ENCODE measurements at regions not wholly inside any gene's neighbourhood (a gene's known extent, or its start where the extent isn't known, plus 50 kb on each side); places are given as distances from the start of the nearest gene placed in this dataset.

DNA sequence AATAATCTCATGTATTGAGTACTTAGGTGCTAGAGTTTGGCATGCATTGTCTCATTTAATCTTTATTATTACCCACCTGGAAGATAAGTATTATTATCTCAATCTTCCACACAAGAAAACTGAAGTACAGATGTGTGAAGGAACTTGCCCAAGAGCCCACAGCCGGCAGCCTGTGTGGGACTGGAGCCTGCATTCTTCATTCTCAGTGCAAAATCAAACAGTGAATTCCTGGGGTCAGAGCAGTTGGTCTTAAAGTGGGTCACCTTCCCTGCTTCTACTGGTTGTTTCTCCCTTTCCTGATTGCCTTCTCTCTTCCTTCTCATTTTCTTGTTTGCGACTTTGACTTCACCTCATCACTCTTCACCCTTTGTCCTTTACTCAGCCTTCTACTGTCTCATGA, 144.7 kb upstream of the LYZL1 start:
- Mint-ChIP-seq H3K4me3 (no peak overlapping the region), H3K4me1 (no peaks in the 10 kb centered on the region), H3K27me3 (ENCODE audit: low read depth) (peaks cover 19% of the 10 kb centered on the region), H3K27ac (no peak overlapping the region), H3K9me3 (no peaks in the 10 kb centered on the region), H3K36me3 (ENCODE audit: low read depth) (no peaks in the 10 kb centered on the region)
- TF ChIP-seq, protein P1, sequence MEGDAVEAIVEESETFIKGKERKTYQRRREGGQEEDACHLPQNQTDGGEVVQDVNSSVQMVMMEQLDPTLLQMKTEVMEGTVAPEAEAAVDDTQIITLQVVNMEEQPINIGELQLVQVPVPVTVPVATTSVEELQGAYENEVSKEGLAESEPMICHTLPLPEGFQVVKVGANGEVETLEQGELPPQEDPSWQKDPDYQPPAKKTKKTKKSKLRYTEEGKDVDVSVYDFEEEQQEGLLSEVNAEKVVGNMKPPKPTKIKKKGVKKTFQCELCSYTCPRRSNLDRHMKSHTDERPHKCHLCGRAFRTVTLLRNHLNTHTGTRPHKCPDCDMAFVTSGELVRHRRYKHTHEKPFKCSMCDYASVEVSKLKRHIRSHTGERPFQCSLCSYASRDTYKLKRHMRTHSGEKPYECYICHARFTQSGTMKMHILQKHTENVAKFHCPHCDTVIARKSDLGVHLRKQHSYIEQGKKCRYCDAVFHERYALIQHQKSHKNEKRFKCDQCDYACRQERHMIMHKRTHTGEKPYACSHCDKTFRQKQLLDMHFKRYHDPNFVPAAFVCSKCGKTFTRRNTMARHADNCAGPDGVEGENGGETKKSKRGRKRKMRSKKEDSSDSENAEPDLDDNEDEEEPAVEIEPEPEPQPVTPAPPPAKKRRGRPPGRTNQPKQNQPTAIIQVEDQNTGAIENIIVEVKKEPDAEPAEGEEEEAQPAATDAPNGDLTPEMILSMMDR (IDR thresholded peaks at IDR 0.05; ENCODE audit: unreplicated experiment in 3 of 3) = no peak

DNA sequence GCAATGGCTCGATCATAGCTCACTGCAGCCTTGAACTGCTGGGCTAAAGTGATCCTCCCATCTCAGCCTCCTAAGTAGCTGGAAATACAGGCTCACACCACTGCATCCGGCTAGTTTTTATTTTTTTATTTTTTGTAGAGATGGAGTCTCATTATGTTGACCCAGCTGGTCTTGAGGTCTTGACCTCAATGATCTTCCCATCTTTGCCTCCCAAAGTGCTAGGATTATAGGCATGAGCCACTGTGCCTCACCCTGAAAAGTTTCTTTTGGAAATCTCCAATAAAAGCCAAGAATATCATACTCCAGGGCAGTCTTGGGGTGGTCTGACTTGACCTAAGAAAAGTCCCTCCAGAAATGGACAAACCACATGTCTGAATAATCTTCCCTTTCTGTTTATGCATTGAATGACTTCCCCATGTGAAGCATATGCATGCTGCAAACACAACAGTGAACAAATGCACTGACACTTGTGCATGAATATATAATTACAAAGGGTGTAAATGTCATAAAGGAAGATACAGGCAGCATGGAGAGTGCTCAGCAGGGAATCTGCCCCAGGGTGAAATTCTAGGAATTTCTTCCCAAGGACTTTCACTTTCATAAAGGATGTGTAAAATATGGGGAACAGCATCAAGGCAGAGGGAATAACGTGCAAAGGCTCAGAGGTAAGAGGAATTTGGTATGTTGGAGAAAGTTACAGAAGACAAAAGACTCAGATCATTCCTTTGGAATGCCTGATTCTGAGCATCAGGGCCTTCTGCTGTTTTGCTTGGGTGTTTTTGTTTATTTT, 142.4 kb upstream of the LYZL1 start:
- no peak overlapping the region for H3K4me3 Mint-ChIP-seq
- H3K27ac Mint-ChIP-seq = no peak overlapping the region
- H3K9me3 Mint-ChIP-seq = no peaks in the 10 kb centered on the region
- TF ChIP-seq, protein P1 (IDR thresholded peaks at IDR 0.05; ENCODE audit: unreplicated experiment in 3 of 3) = no peak
- no peaks in the 10 kb centered on the region for H3K36me3 Mint-ChIP-seq (ENCODE audit: low read depth)
- H3K27me3 Mint-ChIP-seq (ENCODE audit: low read depth) = peaks cover 19% of the 10 kb centered on the region
- H3K4me1 Mint-ChIP-seq = peaks cover 7% of the 10 kb centered on the region

DNA sequence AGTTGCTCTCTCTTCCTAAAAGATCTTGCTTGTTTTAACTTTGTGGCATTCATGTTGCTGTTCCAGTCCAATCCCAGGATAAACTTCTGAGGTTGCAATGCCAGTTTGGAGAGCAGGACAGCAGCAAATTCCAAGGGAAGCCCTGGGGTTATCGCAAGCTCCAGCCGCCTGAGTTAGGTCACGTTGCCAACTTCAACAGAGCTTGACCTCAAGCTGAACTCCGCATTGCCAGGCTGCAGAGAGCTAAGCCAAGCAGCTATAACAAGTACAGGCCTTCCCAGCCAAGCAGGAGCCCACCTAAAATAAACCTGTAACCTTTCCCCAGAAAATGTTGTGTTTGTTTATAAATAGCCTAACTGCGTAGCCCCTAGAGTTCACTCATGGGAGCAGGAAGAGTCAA, 138.9 kb upstream of the LYZL1 start:
- TF ChIP-seq, protein P1 (IDR thresholded peaks at IDR 0.05; ENCODE audit: unreplicated experiment in 3 of 3) = no peak
- Mint-ChIP-seq H3K27me3 (ENCODE audit: low read depth) (peaks cover 13% of the 10 kb centered on the region), H3K4me3 (no peak overlapping the region), H3K4me1 (peaks cover 7% of the 10 kb centered on the region), H3K9me3 (no peaks in the 10 kb centered on the region), H3K27ac (no peak overlapping the region), H3K36me3 (ENCODE audit: low read depth) (no peaks in the 10 kb centered on the region)

DNA sequence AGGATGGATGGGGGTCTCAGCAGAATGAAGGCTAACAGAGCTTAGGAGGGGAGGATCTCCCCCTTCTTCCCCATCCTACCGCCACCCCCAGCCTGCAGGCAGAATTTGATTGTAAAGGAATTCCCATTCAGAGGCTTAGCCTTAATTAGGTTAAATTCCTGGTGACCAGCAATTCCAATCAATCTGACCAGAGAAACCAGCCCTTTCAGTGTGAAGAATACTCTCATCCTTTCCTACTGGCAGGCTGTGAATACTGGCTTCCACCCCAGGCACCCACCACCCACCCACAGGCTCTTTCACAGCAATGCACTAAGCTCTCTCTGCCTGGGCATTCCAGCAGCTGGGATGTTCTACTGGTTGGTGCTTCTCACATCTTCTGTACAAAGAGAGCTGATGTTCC, 137.9 kb upstream of the LYZL1 start:
- H3K36me3 Mint-ChIP-seq (ENCODE audit: low read depth) = no peaks in the 10 kb centered on the region
- no peak overlapping the region for H3K27ac Mint-ChIP-seq
- peaks cover 8% of the 10 kb centered on the region for H3K27me3 Mint-ChIP-seq (ENCODE audit: low read depth)
- H3K9me3 Mint-ChIP-seq = no peaks in the 10 kb centered on the region
- peaks cover 7% of the 10 kb centered on the region for H3K4me1 Mint-ChIP-seq
- no peak overlapping the region for H3K4me3 Mint-ChIP-seq
- TF ChIP-seq, protein P1 (IDR thresholded peaks at IDR 0.05; ENCODE audit: unreplicated experiment in 3 of 3) = no peak

DNA sequence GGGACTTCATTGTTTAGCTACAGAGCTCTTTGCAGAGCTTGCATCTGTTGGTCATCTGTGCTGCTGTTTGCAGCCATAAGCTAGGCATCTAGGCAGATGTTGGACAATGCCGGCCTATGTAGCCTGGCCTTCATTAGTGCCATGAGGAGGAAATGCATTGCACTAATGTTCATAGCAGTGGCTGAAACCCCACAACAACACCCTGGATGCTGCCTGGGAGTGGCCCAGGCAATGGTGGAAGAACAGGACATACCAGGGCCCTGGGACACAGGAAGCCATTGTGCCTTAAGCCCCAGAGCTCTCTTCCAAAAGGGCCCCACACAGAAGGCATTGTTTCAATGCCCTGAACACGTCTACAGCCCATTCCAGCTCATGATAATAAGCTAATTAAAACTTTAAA, 131.5 kb upstream of the LYZL1 start:
- no peaks in the 10 kb centered on the region for H3K4me1 Mint-ChIP-seq
- no peaks in the 10 kb centered on the region for H3K36me3 Mint-ChIP-seq (ENCODE audit: low read depth)
- H3K4me3 Mint-ChIP-seq = no peak overlapping the region
- TF ChIP-seq, protein P1 (IDR thresholded peaks at IDR 0.05; ENCODE audit: unreplicated experiment in 3 of 3) = no peak
- H3K27me3 Mint-ChIP-seq (ENCODE audit: low read depth) = peaks cover 13% of the 10 kb centered on the region
- H3K27ac Mint-ChIP-seq = no peak overlapping the region
- no peaks in the 10 kb centered on the region for H3K9me3 Mint-ChIP-seq

DNA sequence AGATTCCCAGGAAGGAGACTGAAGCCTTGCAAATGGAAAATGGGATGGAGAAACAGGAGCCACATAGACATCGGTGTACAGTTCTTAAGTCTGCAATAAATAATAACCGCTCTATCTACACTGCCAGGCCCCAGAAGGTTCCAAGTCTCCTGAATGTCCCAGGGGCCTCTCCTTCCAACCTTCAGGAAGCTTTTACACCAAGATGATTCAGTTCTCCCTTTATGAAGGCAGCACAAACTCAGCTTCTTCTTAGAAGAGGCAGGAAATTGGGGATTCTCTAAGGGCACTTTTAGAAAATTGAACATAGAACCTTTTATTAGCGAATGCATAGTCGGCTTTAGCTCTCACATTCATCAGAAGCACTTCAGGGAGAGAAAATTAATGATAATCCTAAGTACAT, 130.8 kb upstream of the LYZL1 start:
- H3K4me1 Mint-ChIP-seq = no peaks in the 10 kb centered on the region
- no peak overlapping the region for H3K27ac Mint-ChIP-seq
- H3K4me3 Mint-ChIP-seq = no peak overlapping the region
- H3K36me3 Mint-ChIP-seq (ENCODE audit: low read depth) = no peaks in the 10 kb centered on the region
- H3K9me3 Mint-ChIP-seq = no peaks in the 10 kb centered on the region
- TF ChIP-seq, protein P1 (IDR thresholded peaks at IDR 0.05; ENCODE audit: unreplicated experiment in 3 of 3) = no peak
- peaks cover 11% of the 10 kb centered on the region for H3K27me3 Mint-ChIP-seq (ENCODE audit: low read depth)

Measured in nephron (organoid).